Osteoblast (primary cell): ENCODE measurements at regions not wholly inside any gene's neighbourhood (a gene's known extent, or its start where the extent isn't known, plus 50 kb on each side); places are given as distances from the start of the nearest gene placed in this dataset.

Experiments
- DNase-seq: peaks from one replicate; pipeline ENCODE4 v3.0.0; 2011; ENCODE audit warnings: low spot score, mixed read lengths; ENCODE audit not compliant: insufficient read length; ENCODE audit errors: missing footprints
- H2AFZ ChIP-seq: 2 replicates; pipeline ENCODE4 v1.6.0; 2011; ENCODE audit warnings: mild to moderate bottlenecking, low read length
- H3K27ac ChIP-seq: 2 replicates; pipeline ENCODE4 v1.5.1; 2011; ENCODE audit warnings: mild to moderate bottlenecking, low read depth, low read length, moderate library complexity
- H3K27me3 ChIP-seq: 2 replicates; pipeline ENCODE4 v1.6.0; 2012; ENCODE audit warnings: mild to moderate bottlenecking, control low read depth, inconsistent platforms, low read length, moderate library complexity; ENCODE audit not compliant: insufficient read depth
- H3K36me3 ChIP-seq: 2 replicates; pipeline ENCODE4 v1.5.1; 2011; ENCODE audit warnings: mild to moderate bottlenecking, low read length, control low read depth, moderate library complexity; ENCODE audit not compliant: insufficient read depth
- H3K4me1 ChIP-seq: 2 replicates; pipeline ENCODE4 v1.5.1; 2011; ENCODE audit warnings: mild to moderate bottlenecking, low read length, control low read depth, moderate library complexity; ENCODE audit not compliant: insufficient read depth
- H3K4me2 ChIP-seq: 2 replicates; pipeline ENCODE4 v1.6.0; 2011; ENCODE audit warnings: mild to moderate bottlenecking, low read length; ENCODE audit not compliant: insufficient read depth
- H3K4me3 ChIP-seq: fragments of 200-600 bp; sonication (generic); 3 replicates; pipeline ENCODE4 v1.5.1; 2012; ENCODE audit warnings: mild to moderate bottlenecking, low read length, inconsistent platforms; ENCODE audit not compliant: insufficient read depth
- H3K79me2 ChIP-seq: 2 replicates; pipeline ENCODE4 v1.6.0; 2012; ENCODE audit warnings: mild to moderate bottlenecking, low read length, control low read depth, inconsistent platforms; ENCODE audit not compliant: insufficient read depth
- H3K9me3 ChIP-seq: 2 replicates; pipeline ENCODE4 v1.5.1; 2011; ENCODE audit warnings: low read depth, low read length, control low read depth
- H4K20me1 ChIP-seq: 2 replicates; pipeline ENCODE4 v1.6.0; 2012; ENCODE audit warnings: mild to moderate bottlenecking, low read length, control low read depth; ENCODE audit not compliant: insufficient read depth
- CTCF ChIP-seq: IDR thresholded peaks from 2 replicates; pipeline ENCODE4 v1.5.1; 2011; ENCODE audit warnings: mild to moderate bottlenecking, low read depth, low read length, moderate library complexity; ENCODE audit errors: extremely low read depth

GRCh38 chr2:46847726-46848412 lies 67.7 kb downstream of the MCFD2 start:
- Histone ChIP-seq H3K9me3 (no peaks in the 10 kb centered on the region), H3K79me2 (peaks cover 2% of the 10 kb centered on the region), H2AFZ (no peak overlapping the region), H3K36me3 (no peaks in the 10 kb centered on the region), H3K27ac (peak overlapping the region; percentile 97), H3K4me2 (peak overlapping the region; percentile 39), H3K27me3 (no peaks in the 10 kb centered on the region), H3K4me1 (peaks cover 56% of the 10 kb centered on the region), H3K4me3 (no peak overlapping the region), H4K20me1 (no peaks in the 10 kb centered on the region)
- peak; percentile 93 for DNase-seq
- no peak for TF ChIP-seq CTCF

GRCh38 chr2:46847185-46847710 lies 68.4 kb downstream of the MCFD2 start:
- no peak for TF ChIP-seq CTCF
- Histone ChIP-seq H3K4me3 (no peak overlapping the region), H3K4me1 (peaks cover 53% of the 10 kb centered on the region), H3K36me3 (no peaks in the 10 kb centered on the region), H3K27ac (peak overlapping the region; percentile 97), H4K20me1 (no peaks in the 10 kb centered on the region), H3K79me2 (no peaks in the 10 kb centered on the region), H3K27me3 (no peaks in the 10 kb centered on the region), H3K4me2 (peak overlapping the region; percentile 39), H2AFZ (no peak overlapping the region), H3K9me3 (no peaks in the 10 kb centered on the region)
- DNase-seq: peak; percentile 91

GRCh38 chr2:46846536-46846935 lies 69.1 kb downstream of the MCFD2 start:
- peak; percentile 19 for DNase-seq
- Histone ChIP-seq H3K4me2 (no peak overlapping the region), H2AFZ (no peak overlapping the region)

More at GRCh38 chr2:46846536-46846935, 69.1 kb downstream of the MCFD2 start:
- H3K27ac ChIP-seq: peak overlapping the region; percentile 97
- no peaks in the 10 kb centered on the region for H3K36me3 ChIP-seq
- TF ChIP-seq CTCF: no peak
- no peaks in the 10 kb centered on the region for H3K9me3 ChIP-seq
- H3K79me2 ChIP-seq: no peaks in the 10 kb centered on the region
- peaks cover 53% of the 10 kb centered on the region for H3K4me1 ChIP-seq
- no peak overlapping the region for H3K4me3 ChIP-seq
- H3K27me3 ChIP-seq: no peaks in the 10 kb centered on the region
- H4K20me1 ChIP-seq: no peaks in the 10 kb centered on the region
